ENCODE measurements at regions not wholly inside any gene's neighbourhood (a gene's known extent, or its start where the extent isn't known, plus 50 kb on each side); places are given as distances from the start of the nearest gene placed in this dataset.
"Not testable (repeated sequence)": the region's sequence is repeated elsewhere in the genome, so short reads cannot be mapped to it uniquely, and the experiment has no call there.

DNA sequence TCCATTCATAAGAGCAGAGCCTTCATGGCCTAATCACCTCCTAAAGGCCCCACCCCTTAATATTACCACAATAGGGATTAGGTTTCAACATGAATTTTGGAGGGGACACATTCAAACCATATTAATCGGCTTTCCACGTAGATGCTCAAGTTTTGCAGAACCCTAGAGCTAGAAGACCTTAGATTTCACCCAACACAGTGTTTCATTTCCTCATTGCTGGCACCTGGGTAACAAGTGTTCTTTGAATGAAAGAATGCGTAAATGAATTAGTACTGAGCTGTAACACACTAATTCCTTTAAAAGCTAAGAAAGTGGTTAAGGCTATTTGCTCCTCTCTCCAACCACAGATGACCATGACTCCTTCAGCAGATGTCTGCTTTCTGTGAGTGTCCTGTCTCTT, 252.5 kb downstream of the SMAD2 start:
- no peak for DNase-seq (ENCODE audit: low spot score)

DNA sequence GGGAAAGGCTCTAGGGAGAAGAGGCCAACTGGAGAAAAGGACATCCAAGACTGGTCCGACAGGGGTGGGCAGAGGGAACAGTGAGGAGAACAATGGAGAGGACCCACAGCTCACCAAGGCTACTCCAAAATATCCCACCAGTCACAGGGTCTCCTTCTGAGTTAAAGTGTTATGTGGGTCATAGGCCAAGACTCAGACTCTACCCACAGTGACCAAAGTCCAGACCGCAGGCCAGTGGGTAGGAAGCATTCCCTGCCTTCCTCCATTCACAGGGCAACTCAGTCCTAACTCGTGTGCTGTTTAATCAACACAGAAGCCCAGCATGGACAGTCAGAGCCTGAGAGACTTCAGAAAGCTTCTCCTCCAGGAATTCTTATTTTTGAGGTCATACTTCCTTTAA, 260.6 kb downstream of the SMAD2 start:
- DNase-seq (ENCODE audit: low spot score), result no peak

GRCh38 chr18:47658498-47658897, 272.0 kb downstream of the SMAD2 start:
- DNase-seq (ENCODE audit: low spot score), result no peak

DNA sequence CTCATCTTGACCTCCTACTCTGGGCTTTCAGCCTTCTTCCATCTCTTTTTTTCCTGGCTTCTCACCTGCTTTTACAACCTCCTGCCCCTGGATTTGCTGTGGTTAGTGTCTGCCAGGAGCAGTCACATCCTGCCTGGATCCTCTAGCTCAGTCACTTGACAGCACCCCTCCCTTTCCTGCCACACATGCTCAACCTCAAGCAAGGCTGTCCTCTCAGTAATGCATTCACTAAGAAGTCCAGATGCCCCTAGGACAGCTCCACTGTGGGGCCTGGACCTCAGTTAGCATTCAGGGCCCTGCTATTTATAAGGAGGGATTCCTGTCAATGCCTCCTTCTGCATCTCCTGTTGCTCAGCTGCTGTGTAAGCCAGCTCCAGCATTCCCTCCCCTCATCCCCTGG, 275.5 kb downstream of the SMAD2 start:
- no peak for DNase-seq (ENCODE audit: low spot score)

- DNase-seq (ENCODE audit: low spot score), result no peak
Observed at GRCh38 chr18:47644896-47645295, 285.6 kb downstream of the SMAD2 start.

DNA sequence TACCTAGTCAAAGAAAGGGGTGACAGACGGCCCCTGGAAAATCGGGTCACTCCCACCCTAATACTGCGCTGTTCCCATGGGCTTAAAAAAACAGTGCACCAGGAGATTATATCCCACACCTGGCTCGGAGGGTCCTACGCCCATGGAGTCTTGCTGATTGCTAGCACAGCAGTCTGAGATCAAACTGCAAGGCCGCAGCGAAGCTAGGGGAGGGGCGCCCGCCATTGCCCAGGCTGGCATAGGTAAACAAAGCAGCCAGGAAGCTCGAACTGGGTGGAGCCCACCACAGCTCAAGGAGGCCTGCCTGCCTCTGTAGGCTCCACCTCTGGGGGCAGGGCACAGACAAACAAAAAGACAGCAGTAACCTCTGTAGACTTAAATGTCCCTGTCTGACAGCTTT, 292.9 kb downstream of the SMAD2 start:
- not testable (repeated sequence) for DNase-seq (ENCODE audit: low spot score)

GRCh38 chr18:47635416-47635815, 295.0 kb downstream of the SMAD2 start:
- no peak for DNase-seq (ENCODE audit: low spot score)

GRCh38 chr18:47632970-47633635, 297.4 kb downstream of the SMAD2 start:
- DNase-seq (ENCODE audit: low spot score), result no peak

GRCh38 chr18:47628893-47629292, 301.6 kb downstream of the SMAD2 start:
- DNase-seq (ENCODE audit: low spot score), result no peak

- DNase-seq (ENCODE audit: low spot score), result no peak
Observed at GRCh38 chr18:47628240-47628781, 302.1 kb downstream of the SMAD2 start.

- DNase-seq (ENCODE audit: low spot score), result no peak
Observed at GRCh38 chr18:47627030-47627429, 303.4 kb downstream of the SMAD2 start.

DNA sequence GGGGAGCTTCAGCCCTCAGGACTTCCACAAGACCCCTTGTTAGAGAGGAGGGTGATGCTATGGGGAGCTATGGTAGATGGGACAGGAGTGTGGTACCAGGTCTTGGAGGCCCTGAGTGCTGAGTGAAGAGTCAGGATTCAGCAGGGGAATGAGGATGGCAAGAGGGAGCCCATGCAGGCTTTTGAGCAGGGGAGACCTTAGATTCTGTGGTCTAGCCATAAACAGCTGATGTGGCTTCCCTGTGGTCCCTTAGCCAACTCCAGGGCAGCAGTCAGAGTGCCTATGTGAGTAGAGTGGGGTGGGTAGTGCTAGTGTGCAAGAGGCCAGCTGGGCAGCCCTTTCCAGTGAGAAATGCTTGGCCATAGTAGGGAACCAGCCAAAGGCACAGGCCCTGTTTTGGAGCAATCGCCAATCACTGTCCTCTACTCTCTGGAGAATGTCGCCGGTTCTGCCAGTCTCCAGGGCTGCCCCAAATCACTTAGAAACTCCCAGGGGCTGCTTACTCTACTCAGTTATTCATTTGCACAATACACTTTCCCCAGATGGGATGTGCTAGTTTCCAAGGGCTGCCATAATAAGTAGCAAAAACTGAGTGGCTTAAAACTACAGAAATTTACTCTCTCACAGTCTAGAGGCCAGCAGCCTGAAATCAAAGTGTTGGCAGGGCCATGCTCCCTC, 310.5 kb downstream of the SMAD2 start:
- DNase-seq (ENCODE audit: low spot score), result no peak

DNA sequence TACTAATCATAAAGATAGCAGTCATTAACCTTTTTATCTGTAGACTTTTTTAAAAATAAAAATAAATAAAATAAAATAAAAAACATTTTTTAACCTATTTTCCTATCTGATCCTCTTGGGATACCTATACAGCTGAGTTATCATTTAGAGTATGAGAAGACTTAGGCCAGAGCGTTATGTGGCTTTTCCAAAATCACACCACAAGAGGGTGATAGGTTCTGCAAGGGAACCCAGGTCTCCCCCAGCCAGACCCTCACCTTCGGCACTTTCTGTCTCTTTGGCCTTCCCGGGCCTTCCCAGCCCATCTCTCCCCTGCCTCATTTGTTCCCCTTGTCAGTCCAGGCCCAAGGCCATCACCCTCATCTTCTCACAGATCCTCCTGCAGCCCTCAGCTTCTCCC, 311.7 kb downstream of the SMAD2 start:
- DNase-seq (ENCODE audit: low spot score), result no peak

DNA sequence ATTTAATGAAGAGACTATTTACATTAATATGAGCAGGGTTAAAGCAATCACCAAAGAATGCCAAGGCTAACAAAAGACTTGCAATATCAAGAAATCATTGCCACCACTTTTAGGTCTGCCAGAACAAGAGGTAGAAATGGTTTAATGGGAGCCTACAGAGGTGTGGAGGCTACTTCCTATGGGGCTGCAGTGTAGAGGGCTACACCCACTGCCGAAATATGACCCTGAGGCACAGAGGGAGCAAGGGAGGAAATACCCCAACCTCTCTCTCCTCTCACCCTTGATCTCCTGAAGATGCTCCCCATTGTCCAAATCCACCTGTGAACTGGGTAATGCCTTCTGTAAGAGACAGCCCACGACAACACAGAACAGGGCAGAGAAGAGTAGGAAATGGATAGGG, 315.4 kb downstream of the SMAD2 start:
- no peak for DNase-seq (ENCODE audit: low spot score)

DNA sequence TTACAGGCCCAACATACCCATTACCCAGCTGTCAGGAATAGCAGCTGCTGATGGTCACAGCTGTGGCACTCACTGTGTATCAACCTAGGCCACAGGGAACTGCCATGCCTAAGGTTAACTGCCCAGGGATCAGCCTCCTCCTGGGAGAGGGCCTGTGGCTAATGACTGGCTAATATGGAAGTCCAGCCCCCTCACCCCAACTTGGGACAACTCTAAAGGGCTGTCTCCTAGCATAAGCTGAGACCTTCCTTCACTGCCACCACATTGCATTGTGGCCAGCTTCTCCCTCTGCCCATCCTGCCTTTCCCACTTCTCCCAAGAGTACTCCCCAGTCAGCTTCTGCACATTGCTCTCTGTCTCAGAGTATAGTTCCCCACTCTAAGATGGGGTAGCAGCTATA, 316.5 kb downstream of the SMAD2 start:
- DNase-seq (ENCODE audit: low spot score), result no peak

- DNase-seq (ENCODE audit: low spot score), result no peak
Observed at GRCh38 chr18:47611649-47612048, 318.8 kb downstream of the SMAD2 start.

DNA sequence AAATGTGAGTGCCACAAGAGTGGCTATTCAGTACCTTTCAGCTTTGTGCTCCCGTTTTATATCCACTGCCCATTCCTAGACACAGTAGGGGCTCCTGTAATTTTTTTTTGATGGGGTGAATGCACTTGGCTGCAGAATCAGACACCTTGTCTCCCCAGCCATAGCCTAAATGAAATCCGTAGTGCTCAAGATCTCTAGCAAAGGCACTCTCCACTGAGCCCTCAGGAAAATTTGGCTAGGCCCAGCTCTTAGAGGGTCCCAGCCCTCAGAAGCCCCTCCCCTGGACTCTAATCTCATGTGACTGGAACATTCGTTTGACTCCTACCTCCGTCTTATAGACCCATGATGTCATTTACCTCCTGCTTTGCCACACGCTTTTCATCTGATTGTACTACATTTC, 323.9 kb downstream of the SMAD2 start:
- no peak for DNase-seq (ENCODE audit: low spot score)

- no peak for DNase-seq (ENCODE audit: low spot score)
Observed at GRCh38 chr18:47605093-47605492, 325.4 kb downstream of the SMAD2 start.

GRCh38 chr18:47604021-47604420, 326.4 kb downstream of the SMAD2 start:
- DNase-seq (ENCODE audit: low spot score), result no peak

GRCh38 chr18:47603158-47603557, 327.3 kb downstream of the SMAD2 start:
- no peak for DNase-seq (ENCODE audit: low spot score)

- no peak for DNase-seq (ENCODE audit: low spot score)
Observed at GRCh38 chr18:47602273-47602897, 328.1 kb downstream of the SMAD2 start.

DNA sequence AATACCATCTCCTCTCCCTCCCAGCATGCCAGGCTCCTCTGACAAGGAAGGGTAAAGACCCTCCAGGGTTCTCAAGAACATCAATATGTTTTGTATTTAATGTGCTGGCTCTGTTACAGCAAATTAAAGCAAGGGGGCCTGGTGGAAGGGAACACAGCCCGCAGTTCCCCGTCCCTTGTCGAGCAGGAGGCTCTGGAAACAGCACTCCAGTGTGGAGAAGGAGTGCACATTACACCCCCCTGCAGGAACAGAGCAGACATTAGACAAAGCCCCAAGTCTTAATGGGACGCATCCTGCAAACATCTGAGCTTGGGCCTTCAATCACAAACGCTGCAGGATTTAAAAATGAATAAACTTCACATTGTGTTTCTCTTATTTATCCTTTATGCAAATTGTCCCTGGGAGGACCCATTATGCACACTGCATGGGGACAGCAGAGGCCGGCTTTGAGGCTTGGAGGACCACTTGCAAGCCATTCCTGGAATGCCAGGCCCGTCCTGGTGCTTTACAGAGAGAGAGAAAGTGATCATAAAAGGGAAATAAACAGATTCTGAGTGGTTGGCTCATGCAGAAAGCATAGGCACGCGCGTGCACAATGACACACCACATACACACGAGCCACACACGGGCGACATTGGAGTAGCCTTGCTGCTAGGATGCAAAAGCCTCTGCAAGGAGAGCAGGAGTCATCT, 328.7 kb downstream of the SMAD2 start:
- no peak for DNase-seq (ENCODE audit: low spot score)
